ENCODE measurements at regions not wholly inside any gene's neighbourhood (a gene's known extent, or its start where the extent isn't known, plus 50 kb on each side); places are given as distances from the start of the nearest gene placed in this dataset.

GRCh38 chr17:79276821-79277220, 202.2 kb downstream of the ENGASE start:
- Histone ChIP-seq H3K4me3 (no peak overlapping the region), H3K9ac (ENCODE audit: low read depth in 2 of 2, low read length in 2 of 2) (no peak overlapping the region), H3K27me3 (no peaks in the 10 kb centered on the region), H3K36me3 (no peaks in the 10 kb centered on the region), H3K27ac (no peak overlapping the region), H3K9me3 (no peaks in the 10 kb centered on the region), H3K4me1 (no peaks in the 10 kb centered on the region)
- TF ChIP-seq CTCF (IDR thresholded peaks at IDR 0.05): no peak
- intact Hi-C loops (cut with DNase I): no loop called here
- no peak for DNase-seq

DNA sequence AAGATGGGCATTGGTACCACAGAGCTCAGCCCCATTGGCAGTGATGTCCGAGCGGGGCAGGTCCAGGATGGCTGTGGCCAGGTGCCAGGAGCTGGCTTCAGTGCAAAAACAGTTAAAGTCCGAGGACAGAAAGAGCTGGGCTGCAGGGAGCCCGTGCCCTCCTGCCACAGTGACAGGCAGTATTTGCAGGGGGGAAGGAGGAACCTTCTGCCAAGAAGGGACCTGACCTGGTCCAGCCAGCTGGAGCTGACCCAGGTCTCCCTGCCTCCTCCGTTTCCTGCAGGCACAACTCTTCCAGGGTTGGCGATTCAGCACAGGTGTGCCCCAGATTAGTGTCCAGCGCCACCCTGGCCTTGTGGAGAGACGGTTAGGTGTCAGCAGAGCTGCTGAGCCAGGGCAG, 199.0 kb downstream of the ENGASE start:
- Histone ChIP-seq H3K9ac (ENCODE audit: low read depth in 2 of 2, low read length in 2 of 2) (no peak overlapping the region), H3K36me3 (no peaks in the 10 kb centered on the region), H3K9me3 (no peaks in the 10 kb centered on the region), H3K27ac (no peak overlapping the region), H3K27me3 (no peaks in the 10 kb centered on the region), H3K4me3 (no peak overlapping the region), H3K4me1 (no peaks in the 10 kb centered on the region)
- TF ChIP-seq CTCF (IDR thresholded peaks at IDR 0.05): no peak
- intact Hi-C loops (cut with DNase I): no loop called here
- no peak for DNase-seq

GRCh38 chr17:79272666-79273219, 198.1 kb downstream of the ENGASE start:
- intact Hi-C loops (cut with DNase I): no loop called here
- no peak overlapping the region for H3K4me3 ChIP-seq
- H3K36me3 ChIP-seq: no peaks in the 10 kb centered on the region
- no peak for DNase-seq
- no peak for TF ChIP-seq CTCF (IDR thresholded peaks at IDR 0.05)
- no peaks in the 10 kb centered on the region for H3K9me3 ChIP-seq
- no peaks in the 10 kb centered on the region for H3K4me1 ChIP-seq
- no peak overlapping the region for H3K27ac ChIP-seq
- H3K27me3 ChIP-seq: no peaks in the 10 kb centered on the region
- no peak overlapping the region for H3K9ac ChIP-seq (ENCODE audit: low read depth in 2 of 2, low read length in 2 of 2)

- Histone ChIP-seq H3K4me1 (no peaks in the 10 kb centered on the region), H3K36me3 (no peaks in the 10 kb centered on the region), H3K9me3 (no peaks in the 10 kb centered on the region), H3K27me3 (no peaks in the 10 kb centered on the region), H3K27ac (no peak overlapping the region), H3K4me3 (no peak overlapping the region), H3K9ac (ENCODE audit: low read depth in 2 of 2, low read length in 2 of 2) (no peak overlapping the region)
- no peak for TF ChIP-seq CTCF (IDR thresholded peaks at IDR 0.05)
- DNase-seq: no peak
- intact Hi-C loops (cut with DNase I): no loop called here
Measured at GRCh38 chr17:79272220-79272619, 197.6 kb downstream of the ENGASE start.

DNA sequence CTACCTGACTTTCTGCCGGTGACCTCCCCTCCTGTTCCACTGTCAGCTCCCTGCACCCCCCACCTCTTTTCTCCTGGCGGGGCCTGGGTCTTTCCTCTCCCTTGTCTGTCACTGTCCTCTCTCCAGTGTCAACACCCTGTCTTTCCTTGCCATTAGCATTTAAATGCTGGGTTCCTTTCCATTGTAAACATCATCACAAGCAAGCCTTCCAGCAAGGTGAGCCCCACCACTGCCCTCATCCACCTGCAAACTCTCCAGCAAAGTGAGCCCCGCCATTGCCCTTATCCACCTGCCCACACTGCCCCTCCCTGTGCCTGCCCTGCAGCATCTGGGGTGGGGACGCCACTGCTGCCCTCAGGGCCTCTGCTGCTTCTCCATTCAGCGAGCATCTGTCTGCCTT, 195.0 kb downstream of the ENGASE start:
- Histone ChIP-seq H3K27me3 (no peaks in the 10 kb centered on the region), H3K4me3 (no peak overlapping the region), H3K36me3 (no peaks in the 10 kb centered on the region), H3K27ac (no peak overlapping the region), H3K9ac (ENCODE audit: low read depth in 2 of 2, low read length in 2 of 2) (no peak overlapping the region), H3K9me3 (no peaks in the 10 kb centered on the region), H3K4me1 (no peaks in the 10 kb centered on the region)
- intact Hi-C loops (cut with DNase I): no loop called here
- TF ChIP-seq CTCF (IDR thresholded peaks at IDR 0.05): no peak
- no peak for DNase-seq
